ENCODE measurements at regions not wholly inside any gene's neighbourhood (a gene's known extent, or its start where the extent isn't known, plus 50 kb on each side); places are given as distances from the start of the nearest gene placed in this dataset.

- DNase-seq = no peak
These were observed 67.9 kb upstream of the ESRRB start for GRCh38 chr14:76307786-76308780.

- DNase-seq = no peak
These were observed 66.3 kb upstream of the ESRRB start for GRCh38 chr14:76309572-76310162.

GRCh38 chr14:76311079-76311758 lies 64.7 kb upstream of the ESRRB start:
- no peak for DNase-seq

GRCh38 chr14:76312821-76313220 lies 63.1 kb upstream of the ESRRB start:
- no peak for DNase-seq

- no peak for DNase-seq
These were observed 62.6 kb upstream of the ESRRB start for GRCh38 chr14:76313303-76313702.

- no peak for DNase-seq
These were observed 62.1 kb upstream of the ESRRB start for GRCh38 chr14:76313852-76314251.

GRCh38 chr14:76314521-76315034 lies 61.4 kb upstream of the ESRRB start:
- no peak for DNase-seq

- DNase-seq = no peak
These were observed 55.5 kb upstream of the ESRRB start for GRCh38 chr14:76320486-76320885.

GRCh38 chr14:76320975-76321374 lies 55.0 kb upstream of the ESRRB start:
- no peak for DNase-seq

GRCh38 chr14:76322594-76323220 lies 53.2 kb upstream of the ESRRB start:
- DNase-seq = no peak

- DNase-seq = no peak
These were observed 52.4 kb upstream of the ESRRB start for GRCh38 chr14:76323331-76324050.

GRCh38 chr14:76324133-76324532 lies 51.8 kb upstream of the ESRRB start:
- no peak for DNase-seq

Data from suppressor macrophage (primary cell).